ENCODE measurements at regions not wholly inside any gene's neighbourhood (a gene's known extent, or its start where the extent isn't known, plus 50 kb on each side); places are given as distances from the start of the nearest gene placed in this dataset.

- H3K4me2 ChIP-seq (ENCODE audit: low read length): no peak overlapping the region
- H3K27ac ChIP-seq (ENCODE audit: low read depth, low read length, poor library complexity, severe bottlenecking): no peak overlapping the region
- H3K9me3 ChIP-seq (ENCODE audit: low read length): no peaks in the 10 kb centered on the region
- POLR2A ChIA-PET: interaction anchor here (1.6 kb wide), 1 partner anchor 17 kb away, joined by 5 read pairs; no protein-coding TSS in a partner anchor
- no peak for TF ChIP-seq CTCF (conservative IDR thresholded peaks at IDR 0.05; ENCODE audit: low read length)
- TF ChIP-seq EZH2phosphoT487 (IDR thresholded peaks at IDR 0.05; ENCODE audit: borderline replicate concordance, low read depth, low read length): no peak
- H3K4me1 ChIP-seq (ENCODE audit: insufficient read depth, low read length, poor library complexity, severe bottlenecking): no peaks in the 10 kb centered on the region
- CTCF ChIA-PET (ENCODE audit: unreplicated experiment): no interaction called here
- H3K4me3 ChIP-seq (ENCODE audit: low read depth, low read length, poor library complexity, severe bottlenecking): no peak overlapping the region
- no peaks in the 10 kb centered on the region for H3K9me2 ChIP-seq (ENCODE audit: insufficient read depth, low read length)
- DNase-seq (ENCODE audit: low spot score): no peak
- no TSS peak for BruUV-seq (replicated peaks)
- no peaks in the 10 kb centered on the region for H3K79me2 ChIP-seq (ENCODE audit: insufficient read depth, low read depth, low read length)
- no peak overlapping the region for H2AFZ ChIP-seq (ENCODE audit: low read length)
- no peaks in the 10 kb centered on the region for H3K36me3 ChIP-seq (ENCODE audit: insufficient read depth, low read length)
- no peaks in the 10 kb centered on the region for H4K20me1 ChIP-seq (ENCODE audit: insufficient read depth, low read length)
- intact Hi-C loops (cut with micrococcal nuclease; ENCODE audit: unreplicated experiment): no loop called here
These were observed 151.3 kb downstream of the NR4A2 start for GRCh38 chr2:156181208-156181607.

GRCh38 chr2:156177654-156178053, 154.9 kb downstream of the NR4A2 start:
- ChIA-PET CTCF (ENCODE audit: unreplicated experiment) (no interaction called here), POLR2A (no interaction called here)
- Histone ChIP-seq H3K4me3 (ENCODE audit: low read depth, low read length, poor library complexity, severe bottlenecking) (no peak overlapping the region), H4K20me1 (ENCODE audit: insufficient read depth, low read length) (no peaks in the 10 kb centered on the region), H3K4me2 (ENCODE audit: low read length) (no peak overlapping the region), H3K36me3 (ENCODE audit: insufficient read depth, low read length) (no peaks in the 10 kb centered on the region), H3K9me3 (ENCODE audit: low read length) (no peaks in the 10 kb centered on the region), H3K79me2 (ENCODE audit: insufficient read depth, low read depth, low read length) (no peaks in the 10 kb centered on the region), H3K4me1 (ENCODE audit: insufficient read depth, low read length, poor library complexity, severe bottlenecking) (no peaks in the 10 kb centered on the region), H3K27ac (ENCODE audit: low read depth, low read length, poor library complexity, severe bottlenecking) (no peak overlapping the region), H3K9me2 (ENCODE audit: insufficient read depth, low read length) (no peaks in the 10 kb centered on the region), H2AFZ (ENCODE audit: low read length) (no peak overlapping the region)
- no peak for DNase-seq (ENCODE audit: low spot score)
- TF ChIP-seq EZH2phosphoT487 (IDR thresholded peaks at IDR 0.05; ENCODE audit: borderline replicate concordance, low read depth, low read length) (no peak), CTCF (conservative IDR thresholded peaks at IDR 0.05; ENCODE audit: low read length) (no peak)
- BruUV-seq (replicated peaks): no TSS peak
- intact Hi-C loops (cut with micrococcal nuclease; ENCODE audit: unreplicated experiment): no loop called here

GRCh38 chr2:156175946-156176345, 156.6 kb downstream of the NR4A2 start:
- no peak overlapping the region for H3K27ac ChIP-seq (ENCODE audit: low read depth, low read length, poor library complexity, severe bottlenecking)
- H3K4me1 ChIP-seq (ENCODE audit: insufficient read depth, low read length, poor library complexity, severe bottlenecking): no peaks in the 10 kb centered on the region
- ChIA-PET POLR2A (interaction anchor here (0.5 to 1.1 kb wide), 2 partner anchors 178 to 735 kb away, joined by 3 to 7 read pairs; no protein-coding TSS in a partner anchor), CTCF (ENCODE audit: unreplicated experiment) (no interaction called here)
- no peak overlapping the region for H2AFZ ChIP-seq (ENCODE audit: low read length)
- H3K4me2 ChIP-seq (ENCODE audit: low read length): no peak overlapping the region
- no peaks in the 10 kb centered on the region for H4K20me1 ChIP-seq (ENCODE audit: insufficient read depth, low read length)
- no peaks in the 10 kb centered on the region for H3K9me2 ChIP-seq (ENCODE audit: insufficient read depth, low read length)
- TF ChIP-seq CTCF (conservative IDR thresholded peaks at IDR 0.05; ENCODE audit: low read length): no peak
- TF ChIP-seq EZH2phosphoT487 (IDR thresholded peaks at IDR 0.05; ENCODE audit: borderline replicate concordance, low read depth, low read length): no peak
- no TSS peak for BruUV-seq (replicated peaks)
- no peaks in the 10 kb centered on the region for H3K79me2 ChIP-seq (ENCODE audit: insufficient read depth, low read depth, low read length)
- no peak overlapping the region for H3K4me3 ChIP-seq (ENCODE audit: low read depth, low read length, poor library complexity, severe bottlenecking)
- no peaks in the 10 kb centered on the region for H3K36me3 ChIP-seq (ENCODE audit: insufficient read depth, low read length)
- no peaks in the 10 kb centered on the region for H3K9me3 ChIP-seq (ENCODE audit: low read length)
- intact Hi-C loops (cut with micrococcal nuclease; ENCODE audit: unreplicated experiment): no loop called here
- DNase-seq (ENCODE audit: low spot score): no peak
